Right ventricle myocardium inferior (tissue), 1 donor: ENCODE measurements at regions not wholly inside any gene's neighbourhood (a gene's known extent, or its start where the extent isn't known, plus 50 kb on each side); places are given as distances from the start of the nearest gene placed in this dataset.

Experiments
- ATAC-seq: fragments of 200-7000 bp; cut with Tn5 transposase; one replicate; pipeline ENCODE4 v1.9.1; 2020; ENCODE audit warnings: mild to moderate bottlenecking, moderate library complexity
- DNase-seq: peaks from one replicate; pipeline ENCODE4 v3.0.0; 2021; ENCODE audit errors: missing footprints
- intact Hi-C: fragments of 100-400 bp; cut with DNase I; formaldehyde crosslinking; loops from one replicate; pipeline ENCODE4 v1.11.0; 2022
- donor health status: DM: no; HTN: yes; CAD: no; lungs with severe emphysema.

DNA sequence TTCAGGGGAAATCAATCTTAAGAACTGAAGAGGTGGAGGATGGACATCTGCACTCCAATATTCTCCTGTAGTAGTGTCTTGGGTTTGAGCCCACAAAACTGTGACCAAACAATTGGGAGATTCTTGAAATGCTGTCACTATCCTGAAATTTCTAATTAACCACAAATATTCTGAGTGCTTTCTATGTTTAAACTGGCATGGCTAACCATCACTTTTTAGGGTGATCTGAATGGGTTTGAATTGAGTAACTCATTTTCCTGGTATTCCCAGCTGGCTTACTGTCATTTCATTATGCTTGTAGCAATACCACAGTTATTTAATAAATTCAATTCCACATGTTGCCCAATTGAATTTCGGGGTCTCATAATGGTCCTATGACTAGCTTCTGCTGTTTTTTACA, 216.9 kb upstream of the DCBLD2 start:
- ATAC-seq, result no peak
- DNase-seq, result no peak
- intact Hi-C loops, result no loop called here

- DNase-seq, result peak; percentile 34
Measured at GRCh38 chr3:99114565-99115291, 213.2 kb upstream of the DCBLD2 start.

DNA sequence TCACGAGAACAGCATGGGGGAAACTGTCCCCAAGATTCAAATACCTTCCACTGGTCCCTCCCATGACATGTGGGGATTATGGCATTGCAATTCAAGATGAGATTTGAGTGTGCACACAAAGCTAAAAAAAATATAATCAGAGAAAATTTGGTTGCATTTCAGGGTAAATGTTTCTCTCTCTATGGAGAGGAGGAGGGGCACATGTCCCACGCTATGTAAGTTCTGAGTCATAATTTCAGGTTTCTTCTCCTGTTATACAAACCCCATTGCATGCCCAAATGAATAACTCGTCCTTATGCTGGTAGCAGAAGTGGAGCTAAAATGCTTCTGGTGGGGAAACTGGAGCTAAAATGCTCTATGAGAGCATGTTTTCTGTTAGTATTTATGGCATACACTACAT, 209.7 kb upstream of the DCBLD2 start:
- intact Hi-C loops, result no loop called here
- DNase-seq (no peak), ATAC-seq (no peak)

More at GRCh38 chr3:99114565-99115291, 213.2 kb upstream of the DCBLD2 start:
- no peak for ATAC-seq
- intact Hi-C loops, result no loop called here

DNA sequence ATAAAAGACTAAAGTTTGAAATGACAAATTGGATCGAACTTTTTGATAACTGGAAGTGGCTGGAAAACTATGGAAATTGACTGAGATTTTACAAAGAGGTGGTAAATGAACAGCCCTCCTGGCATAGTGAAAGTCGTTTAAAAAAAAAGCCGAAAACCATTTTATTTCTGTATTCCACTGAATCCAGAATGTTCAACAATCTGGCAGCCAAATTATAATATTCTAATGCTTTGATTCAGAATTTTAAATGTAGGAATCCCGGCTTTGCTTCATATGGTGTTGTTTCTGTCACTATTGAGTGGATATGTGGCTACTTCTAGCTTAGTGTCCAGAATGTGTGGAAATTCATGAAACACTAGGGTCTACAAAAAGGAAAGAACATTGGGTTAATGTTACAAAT, 208.9 kb upstream of the DCBLD2 start:
- ATAC-seq (no peak), DNase-seq (no peak)
- intact Hi-C loops, result no loop called here

GRCh38 chr3:99108508-99108907, 207.0 kb upstream of the DCBLD2 start:
- no peak for DNase-seq
- intact Hi-C loops, result no loop called here
- peak; percentile 74 for ATAC-seq

DNA sequence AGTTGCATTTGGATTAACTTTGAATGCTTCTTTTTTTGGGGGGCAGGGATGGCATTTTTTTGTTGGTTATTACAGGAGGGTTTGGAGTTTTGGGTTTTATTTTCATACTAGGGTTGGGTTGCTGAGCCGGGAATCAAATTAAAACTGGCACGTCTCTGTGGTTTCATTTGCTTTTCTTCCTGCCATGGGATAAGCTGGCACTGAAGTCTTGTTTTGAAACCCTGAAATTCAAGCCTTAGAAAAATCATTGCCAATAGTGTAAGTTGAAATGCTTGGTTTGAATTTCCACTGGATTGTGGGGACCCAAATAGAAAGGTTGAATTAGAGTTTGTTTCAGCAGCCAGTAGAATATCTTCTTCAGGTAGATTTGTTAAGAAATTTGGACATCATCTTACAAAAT, 193.1 kb upstream of the DCBLD2 start:
- DNase-seq (no peak), ATAC-seq (no peak)
- intact Hi-C loops, result no loop called here

DNA sequence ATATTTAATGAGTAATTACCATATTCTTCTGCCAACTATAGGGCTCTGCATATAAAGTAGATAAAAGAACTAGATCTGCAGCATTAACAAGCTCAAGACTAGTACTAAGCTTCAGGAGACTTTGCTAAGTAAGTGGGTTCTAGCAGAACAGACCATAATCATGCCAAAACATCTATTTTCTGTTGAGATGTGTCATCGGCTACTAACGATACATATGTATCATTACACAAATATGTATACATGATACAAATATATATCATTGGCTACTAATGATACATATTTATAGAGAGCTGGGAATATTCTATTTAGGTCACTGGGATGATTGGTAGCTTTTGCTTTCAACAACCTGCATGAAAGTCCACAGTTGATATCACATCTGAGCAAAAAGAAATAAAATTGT, 185.8 kb upstream of the DCBLD2 start:
- intact Hi-C loops, result no loop called here
- no peak for ATAC-seq
- no peak for DNase-seq

GRCh38 chr3:99084826-99085225, 183.3 kb upstream of the DCBLD2 start:
- DNase-seq, result no peak
- intact Hi-C loops, result no loop called here
- ATAC-seq, result no peak

- intact Hi-C loops, result no loop called here
- ATAC-seq (no peak), DNase-seq (no peak)
Measured at GRCh38 chr3:99084156-99084555, 182.7 kb upstream of the DCBLD2 start.

- ATAC-seq, result no peak
Measured at GRCh38 chr3:99071096-99071495, 169.6 kb upstream of the DCBLD2 start.

GRCh38 chr3:99069973-99070372, 168.5 kb upstream of the DCBLD2 start:
- ATAC-seq (no peak), DNase-seq (no peak)
- intact Hi-C loops, result no loop called here

More at GRCh38 chr3:99071096-99071495, 169.6 kb upstream of the DCBLD2 start:
- DNase-seq, result no peak
- intact Hi-C loops, result no loop called here

GRCh38 chr3:99066863-99067262, 165.4 kb upstream of the DCBLD2 start:
- intact Hi-C loops, result no loop called here
- DNase-seq (no peak), ATAC-seq (no peak)

DNA sequence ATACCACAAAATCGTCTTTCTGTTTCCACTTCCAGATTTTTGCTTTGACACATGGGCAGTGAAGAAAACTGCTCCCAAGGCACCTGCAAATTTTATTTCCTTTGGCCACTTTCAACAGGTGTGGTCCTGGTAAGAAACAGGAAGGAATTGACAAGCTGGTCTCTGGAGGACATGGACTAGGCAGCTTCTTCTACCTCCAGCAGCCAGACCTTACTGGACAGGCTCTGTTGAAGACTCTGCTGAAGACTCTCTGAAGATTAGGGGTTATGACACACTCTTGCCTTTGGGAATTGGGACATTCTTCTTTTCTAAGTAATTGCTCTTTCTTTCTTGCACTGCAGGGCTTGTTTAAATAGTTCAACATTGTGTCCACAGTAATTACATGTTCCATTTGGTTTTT, 147.7 kb upstream of the DCBLD2 start:
- no peak for DNase-seq
- ATAC-seq, result peak; percentile 54
- intact Hi-C loops, result no loop called here

- ATAC-seq (no peak), DNase-seq (no peak)
- intact Hi-C loops, result no loop called here
Measured at GRCh38 chr3:99041747-99042146, 140.3 kb upstream of the DCBLD2 start.

- DNase-seq (no peak), ATAC-seq (no peak)
- intact Hi-C loops, result no loop called here
Measured at GRCh38 chr3:99031778-99032177, 130.3 kb upstream of the DCBLD2 start.

DNA sequence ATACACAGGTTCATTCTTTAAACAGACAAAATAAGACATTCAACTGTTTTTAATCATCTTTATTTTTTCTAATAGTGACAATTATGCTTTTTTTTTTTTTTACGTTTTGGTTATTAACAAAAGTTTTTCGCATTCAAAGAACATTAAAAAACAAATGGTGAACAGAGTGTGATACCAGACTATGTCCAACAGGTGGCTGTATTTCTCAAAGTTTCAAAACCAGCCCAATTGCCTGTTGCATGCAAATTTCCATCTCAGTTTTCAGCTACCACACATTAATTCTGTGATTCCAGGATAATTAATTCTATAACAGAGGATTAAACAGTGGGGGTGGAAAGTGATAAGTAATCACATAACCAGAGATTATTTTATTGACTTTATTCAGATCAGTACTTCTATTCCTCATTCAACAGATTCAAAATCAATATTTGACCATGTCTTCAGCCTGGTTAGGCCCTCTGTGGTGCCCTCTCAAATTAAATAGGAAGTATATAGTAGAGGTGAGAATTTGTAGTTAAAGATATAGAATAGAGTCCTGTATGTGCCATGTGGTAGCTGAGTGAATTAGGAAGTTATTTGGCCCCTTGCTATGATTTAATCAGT, 122.2 kb upstream of the DCBLD2 start:
- DNase-seq (no peak), ATAC-seq (no peak)
- intact Hi-C loops, result loop anchor here (5.0 to 10.0 kb wide), 2 partner anchors 511 to 734 kb away; no protein-coding TSS in a partner anchor

GRCh38 chr3:99021466-99021865, 120.0 kb upstream of the DCBLD2 start:
- intact Hi-C loops, result loop anchor here (5.0 to 10.0 kb wide), 2 partner anchors 513 to 736 kb away; no protein-coding TSS in a partner anchor
- no peak for ATAC-seq

DNA sequence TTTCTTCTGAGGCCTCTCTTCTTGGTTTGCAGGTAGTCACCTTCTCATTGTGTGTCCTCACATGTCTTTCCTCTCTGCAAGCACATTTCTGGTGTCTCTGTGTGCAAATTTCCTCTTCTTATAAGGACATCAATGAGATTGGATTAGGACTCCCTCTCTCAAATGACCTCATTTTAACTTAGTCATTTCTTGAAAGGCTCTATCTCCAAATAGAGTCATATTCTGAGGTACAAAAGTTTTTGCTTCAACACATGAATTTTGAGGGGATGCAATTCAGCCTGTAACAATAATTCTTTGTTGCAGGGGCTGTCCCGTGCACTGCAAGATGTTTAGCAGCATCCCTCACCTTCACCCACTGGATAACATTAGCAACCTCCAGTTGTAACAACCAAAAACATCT, 115.0 kb upstream of the DCBLD2 start:
- intact Hi-C loops, result no loop called here
- DNase-seq (no peak), ATAC-seq (no peak)

More at GRCh38 chr3:99021466-99021865, 120.0 kb upstream of the DCBLD2 start:
- peak; percentile 63 for DNase-seq

DNA sequence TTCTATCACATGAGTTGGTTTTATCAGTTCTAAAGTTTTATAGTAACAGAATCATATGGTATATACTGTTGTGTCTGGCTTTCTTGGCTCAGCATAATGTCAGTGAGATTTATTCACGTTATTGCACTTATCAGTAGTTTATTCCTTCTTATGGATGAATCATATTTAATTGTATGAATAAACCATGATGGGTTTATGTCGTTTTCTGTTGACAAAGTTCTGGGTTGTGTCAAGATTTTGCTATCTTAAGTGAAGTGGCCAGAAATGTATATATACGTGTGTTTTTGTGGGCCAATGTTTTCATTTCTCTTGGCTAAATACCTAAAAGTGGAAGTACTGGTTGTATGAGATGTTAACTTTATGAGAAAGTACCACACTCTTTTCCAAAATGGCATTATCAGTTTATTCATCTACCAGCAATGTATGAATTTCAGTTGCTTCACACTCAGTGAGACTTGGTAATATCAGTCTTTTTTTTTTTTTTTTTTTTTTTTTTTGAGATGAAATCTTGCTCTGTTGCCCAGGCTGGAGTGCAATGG, 112.4 kb upstream of the DCBLD2 start:
- ATAC-seq (no peak), DNase-seq (no peak)
- intact Hi-C loops, result no loop called here

- DNase-seq (no peak), ATAC-seq (no peak)
- intact Hi-C loops, result no loop called here
Measured at GRCh38 chr3:99013077-99013476, 111.6 kb upstream of the DCBLD2 start.
